ENCODE measurements at regions not wholly inside any gene's neighbourhood (a gene's known extent, or its start where the extent isn't known, plus 50 kb on each side); places are given as distances from the start of the nearest gene placed in this dataset.

GRCh38 chr4:54378461-54378860 is 149.4 kb downstream of the PDGFRA start:
- TF ChIP-seq EZH2 (IDR thresholded peaks at IDR 0.05; ENCODE audit: insufficient read depth, poor library complexity, severe bottlenecking) (no peak), EZH2phosphoT487 (IDR thresholded peaks at IDR 0.05; ENCODE audit: insufficient read depth, low read depth) (no peak)
- H3K79me2 ChIP-seq (ENCODE audit: insufficient read depth), result no peaks in the 10 kb centered on the region
- H3K27ac ChIP-seq, result no peak overlapping the region
- DNase-seq, result peak; percentile 12
- in situ Hi-C loops (cut with MboI), result no loop called here
- no peaks in the 10 kb centered on the region for H3K4me1 ChIP-seq (ENCODE audit: insufficient read depth)
- no peaks in the 10 kb centered on the region for H3K9me2 ChIP-seq (ENCODE audit: insufficient read depth)
- no peak overlapping the region for H3K4me3 ChIP-seq
- no peaks in the 10 kb centered on the region for H3K9me3 ChIP-seq (ENCODE audit: low read depth)
- H3K9ac ChIP-seq, result no peak overlapping the region
- H4K20me1 ChIP-seq (ENCODE audit: insufficient read depth), result no peaks in the 10 kb centered on the region
- no peak overlapping the region for H2AFZ ChIP-seq
- no peaks in the 10 kb centered on the region for H3K27me3 ChIP-seq (replicated peaks; ENCODE audit: insufficient read depth)
- no peaks in the 10 kb centered on the region for H3K36me3 ChIP-seq (ENCODE audit: low read depth)
- H3F3A ChIP-seq (ENCODE audit: insufficient read depth), result no peaks in the 10 kb centered on the region
- no peak overlapping the region for H3K4me2 ChIP-seq (ENCODE audit: unreplicated experiment)
- 88 to 91% methylated on average over 1 of the region's 1 CpG for WGBS, 2 experiments (ENCODE audit: low coverage in 1 of 2, low lambda C conversion rate in 2 of 2, missing lambda C conversion rate in 2 of 2)

- no peak overlapping the region for H3K9ac ChIP-seq
- 80 to 81% methylated on average over 5 of the region's 5 CpGs for WGBS, 2 experiments (ENCODE audit: low coverage in 1 of 2, low lambda C conversion rate in 2 of 2, missing lambda C conversion rate in 2 of 2)
- in situ Hi-C loops (cut with MboI), result no loop called here
Observed at GRCh38 chr4:54384152-54384551, 155.1 kb downstream of the PDGFRA start.

GRCh38 chr4:54384563-54384962 is 155.5 kb downstream of the PDGFRA start:
- Histone ChIP-seq H2AFZ (peak overlapping the region; percentile 43; the same call in 1 of the 2 replicates), H3K36me3 (ENCODE audit: low read depth) (no peaks in the 10 kb centered on the region), H3K9ac (no peak overlapping the region), H3K27me3 (replicated peaks; ENCODE audit: insufficient read depth) (no peaks in the 10 kb centered on the region), H3K27ac (no peak overlapping the region), H3K9me3 (ENCODE audit: low read depth) (no peaks in the 10 kb centered on the region), H4K20me1 (ENCODE audit: insufficient read depth) (no peaks in the 10 kb centered on the region), H3K9me2 (ENCODE audit: insufficient read depth) (no peaks in the 10 kb centered on the region), H3K4me2 (ENCODE audit: unreplicated experiment) (no peak overlapping the region), H3K4me1 (ENCODE audit: insufficient read depth) (no peaks in the 10 kb centered on the region), H3F3A (ENCODE audit: insufficient read depth) (no peaks in the 10 kb centered on the region), H3K79me2 (ENCODE audit: insufficient read depth) (no peaks in the 10 kb centered on the region), H3K4me3 (no peak overlapping the region)
- in situ Hi-C loops (cut with MboI), result no loop called here
- TF ChIP-seq EZH2phosphoT487 (IDR thresholded peaks at IDR 0.05; ENCODE audit: insufficient read depth, low read depth) (no peak), EZH2 (IDR thresholded peaks at IDR 0.05; ENCODE audit: insufficient read depth, poor library complexity, severe bottlenecking) (no peak)
- 18 to 21% methylated on average over 6 of the region's 6 CpGs for WGBS, 2 experiments (ENCODE audit: low coverage in 1 of 2, low lambda C conversion rate in 2 of 2, missing lambda C conversion rate in 2 of 2)
- peak; percentile 69 for DNase-seq

More at GRCh38 chr4:54384152-54384551, 155.1 kb downstream of the PDGFRA start:
- H3K9me2 ChIP-seq (ENCODE audit: insufficient read depth), result no peaks in the 10 kb centered on the region
- no peaks in the 10 kb centered on the region for H3K27me3 ChIP-seq (replicated peaks; ENCODE audit: insufficient read depth)
- no peaks in the 10 kb centered on the region for H3F3A ChIP-seq (ENCODE audit: insufficient read depth)
- no peak for TF ChIP-seq EZH2 (IDR thresholded peaks at IDR 0.05; ENCODE audit: insufficient read depth, poor library complexity, severe bottlenecking)
- no peaks in the 10 kb centered on the region for H3K9me3 ChIP-seq (ENCODE audit: low read depth)
- no peaks in the 10 kb centered on the region for H3K79me2 ChIP-seq (ENCODE audit: insufficient read depth)
- H3K27ac ChIP-seq, result no peak overlapping the region
- DNase-seq, result no peak
- 0 out of 2 replicates have a peak overlapping the region, but pooled peaks have one; percentile 43 for H2AFZ ChIP-seq
- H3K4me1 ChIP-seq (ENCODE audit: insufficient read depth), result no peaks in the 10 kb centered on the region
- H4K20me1 ChIP-seq (ENCODE audit: insufficient read depth), result no peaks in the 10 kb centered on the region
- H3K4me2 ChIP-seq (ENCODE audit: unreplicated experiment), result no peak overlapping the region
- H3K36me3 ChIP-seq (ENCODE audit: low read depth), result no peaks in the 10 kb centered on the region
- no peak overlapping the region for H3K4me3 ChIP-seq

GRCh38 chr4:54386042-54386669 is 157.1 kb downstream of the PDGFRA start:
- Histone ChIP-seq H3K9me3 (ENCODE audit: low read depth) (no peaks in the 10 kb centered on the region), H3K79me2 (ENCODE audit: insufficient read depth) (no peaks in the 10 kb centered on the region), H3K4me2 (ENCODE audit: unreplicated experiment) (no peak overlapping the region), H3K4me1 (ENCODE audit: insufficient read depth) (no peaks in the 10 kb centered on the region), H2AFZ (no peak overlapping the region), H3K36me3 (ENCODE audit: low read depth) (no peaks in the 10 kb centered on the region), H3K27me3 (replicated peaks; ENCODE audit: insufficient read depth) (no peaks in the 10 kb centered on the region), H3K9me2 (ENCODE audit: insufficient read depth) (no peaks in the 10 kb centered on the region), H3K27ac (no peak overlapping the region), H3F3A (ENCODE audit: insufficient read depth) (no peaks in the 10 kb centered on the region), H4K20me1 (ENCODE audit: insufficient read depth) (no peaks in the 10 kb centered on the region), H3K4me3 (no peak overlapping the region), H3K9ac (no peak overlapping the region)
- WGBS, 2 experiments (ENCODE audit: low coverage in 1 of 2, low lambda C conversion rate in 2 of 2, missing lambda C conversion rate in 2 of 2), result 52 to 56% methylated on average over 10 of the region's 10 CpGs
- TF ChIP-seq EZH2 (IDR thresholded peaks at IDR 0.05; ENCODE audit: insufficient read depth, poor library complexity, severe bottlenecking) (no peak), EZH2phosphoT487 (IDR thresholded peaks at IDR 0.05; ENCODE audit: insufficient read depth, low read depth) (no peak)
- in situ Hi-C loops (cut with MboI), result no loop called here
- no peak for DNase-seq
